Neural progenitor cell (in vitro differentiated cells): ENCODE measurements at regions not wholly inside any gene's neighbourhood (a gene's known extent, or its start where the extent isn't known, plus 50 kb on each side); places are given as distances from the start of the nearest gene placed in this dataset.

Experiments
- EZH2 ChIP-seq: fragments of 200-600 bp; sonication (generic); IDR thresholded peaks from 2 replicates; pipeline ENCODE4 v1.6.1; 2017; ENCODE audit warnings: antibody characterized with exemption, mild to moderate bottlenecking, moderate library complexity
- EZH2phosphoT487 ChIP-seq: fragments of 200-600 bp; sonication (generic); IDR thresholded peaks from 2 replicates; pipeline ENCODE4 v1.6.1; 2017; ENCODE audit warnings: antibody characterized with exemption
- TF ChIP-seq, protein P1 (sequence below): fragments of 200-600 bp; sonication (generic); IDR thresholded peaks from 2 replicates; pipeline ENCODE4 v1.5.1; 2017; ENCODE audit warnings: antibody characterized with exemption, mild to moderate bottlenecking

DNA sequence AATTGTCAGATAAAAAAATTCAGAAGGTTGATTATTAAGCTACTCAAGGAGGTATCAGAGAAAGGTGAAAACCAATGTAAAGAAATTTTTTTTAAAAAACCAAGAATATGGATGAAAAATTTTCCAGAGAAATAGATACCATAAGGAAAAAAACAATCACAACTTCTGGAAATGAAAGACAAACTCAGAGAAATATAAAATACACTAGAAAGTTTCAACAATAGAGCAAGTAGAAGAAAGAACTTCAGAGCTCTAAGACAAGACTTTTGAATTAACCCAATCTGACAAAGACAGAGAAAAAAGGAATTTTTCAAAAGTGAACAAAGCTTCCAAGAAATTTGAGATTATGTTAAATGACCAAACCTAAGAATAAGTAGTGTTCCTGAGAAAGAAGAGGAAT is 62.9 kb upstream of the TEAD1 start:
- TF ChIP-seq, protein P1, sequence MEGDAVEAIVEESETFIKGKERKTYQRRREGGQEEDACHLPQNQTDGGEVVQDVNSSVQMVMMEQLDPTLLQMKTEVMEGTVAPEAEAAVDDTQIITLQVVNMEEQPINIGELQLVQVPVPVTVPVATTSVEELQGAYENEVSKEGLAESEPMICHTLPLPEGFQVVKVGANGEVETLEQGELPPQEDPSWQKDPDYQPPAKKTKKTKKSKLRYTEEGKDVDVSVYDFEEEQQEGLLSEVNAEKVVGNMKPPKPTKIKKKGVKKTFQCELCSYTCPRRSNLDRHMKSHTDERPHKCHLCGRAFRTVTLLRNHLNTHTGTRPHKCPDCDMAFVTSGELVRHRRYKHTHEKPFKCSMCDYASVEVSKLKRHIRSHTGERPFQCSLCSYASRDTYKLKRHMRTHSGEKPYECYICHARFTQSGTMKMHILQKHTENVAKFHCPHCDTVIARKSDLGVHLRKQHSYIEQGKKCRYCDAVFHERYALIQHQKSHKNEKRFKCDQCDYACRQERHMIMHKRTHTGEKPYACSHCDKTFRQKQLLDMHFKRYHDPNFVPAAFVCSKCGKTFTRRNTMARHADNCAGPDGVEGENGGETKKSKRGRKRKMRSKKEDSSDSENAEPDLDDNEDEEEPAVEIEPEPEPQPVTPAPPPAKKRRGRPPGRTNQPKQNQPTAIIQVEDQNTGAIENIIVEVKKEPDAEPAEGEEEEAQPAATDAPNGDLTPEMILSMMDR = no peak
- no peak for TF ChIP-seq EZH2
- TF ChIP-seq EZH2phosphoT487 = no peak
